ENCODE measurements at regions not wholly inside any gene's neighbourhood (a gene's known extent, or its start where the extent isn't known, plus 50 kb on each side); places are given as distances from the start of the nearest gene placed in this dataset.

GRCh38 chr16:26295625-26296304, 604.0 kb downstream of the HS3ST4 start:
- ATAC-seq (ENCODE audit: low read depth in 2 of 2) (no peak), DNase-seq (no peak)
- peaks cover 4% of the 10 kb centered on the region for H3K27me3 Mint-ChIP-seq
- Histone ChIP-seq H3K27me3 (ENCODE audit: control insufficient read depth, insufficient read depth, low read length) (no peaks in the 10 kb centered on the region), H3K36me3 (ENCODE audit: control insufficient read depth, insufficient read depth, low read length) (no peaks in the 10 kb centered on the region), H3K4me3 (ENCODE audit: low read depth, low read length) (no peak overlapping the region), H3K9me3 (ENCODE audit: control insufficient read depth in 2 of 2, low read length in 2 of 2) (no peaks in the 10 kb centered on the region), H3K4me1 (ENCODE audit: control insufficient read depth, insufficient read depth, low read length, poor library complexity, severe bottlenecking) (no peaks in the 10 kb centered on the region), H3K27ac (ENCODE audit: insufficient read depth, low read length, poor library complexity, severe bottlenecking) (no peak overlapping the region)
- peaks cover 0 to 4% (median 2%) of the 10 kb centered on the region in 7 donors for H3K9me3 Mint-ChIP-seq
- no peaks in the 10 kb centered on the region for H3K36me3 Mint-ChIP-seq
- no peak overlapping the region for H3K27ac Mint-ChIP-seq
- H3K4me3 Mint-ChIP-seq = no peak overlapping the region
- H3K4me1 Mint-ChIP-seq = no peaks in the 10 kb centered on the region

- DNase-seq (no peak), ATAC-seq (ENCODE audit: low read depth in 2 of 2) (no peak)
- H3K27ac ChIP-seq (ENCODE audit: insufficient read depth, low read length, poor library complexity, severe bottlenecking) = no peak overlapping the region
- H3K27me3 ChIP-seq (ENCODE audit: control insufficient read depth, insufficient read depth, low read length) = no peaks in the 10 kb centered on the region
- no peak overlapping the region for H3K4me3 ChIP-seq (ENCODE audit: low read depth, low read length)
- H3K36me3 ChIP-seq (ENCODE audit: control insufficient read depth, insufficient read depth, low read length) = no peaks in the 10 kb centered on the region
- Mint-ChIP-seq H3K27ac (no peak overlapping the region), H3K4me3 (no peak overlapping the region), H3K9me3 (peaks cover 0 to 3% (median 2%) of the 10 kb centered on the region in 7 donors), H3K4me1 (no peaks in the 10 kb centered on the region), H3K27me3 (no peaks in the 10 kb centered on the region), H3K36me3 (no peaks in the 10 kb centered on the region)
- no peaks in the 10 kb centered on the region for H3K9me3 ChIP-seq (ENCODE audit: control insufficient read depth in 2 of 2, low read length in 2 of 2)
- H3K4me1 ChIP-seq (ENCODE audit: control insufficient read depth, insufficient read depth, low read length, poor library complexity, severe bottlenecking) = no peaks in the 10 kb centered on the region
Observed at GRCh38 chr16:26301516-26301915, 609.8 kb downstream of the HS3ST4 start.

GRCh38 chr16:26316683-26317464, 625.1 kb downstream of the HS3ST4 start:
- DNase-seq = no peak
- Mint-ChIP-seq H3K4me3 (no peak overlapping the region), H3K9me3 (peaks cover 0 to 5% (median 0%) of the 10 kb centered on the region in 7 donors)

GRCh38 chr16:26317885-26318284, 626.1 kb downstream of the HS3ST4 start:
- no peak overlapping the region for H3K4me3 Mint-ChIP-seq
- no peak for ATAC-seq (ENCODE audit: low read depth in 2 of 2)
- no peak for DNase-seq

More at GRCh38 chr16:26316683-26317464, 625.1 kb downstream of the HS3ST4 start:
- no peaks in the 10 kb centered on the region for H3K9me3 ChIP-seq (ENCODE audit: control insufficient read depth in 2 of 2, low read length in 2 of 2)
- H3K27ac Mint-ChIP-seq = no peak overlapping the region
- H3K27me3 ChIP-seq (ENCODE audit: control insufficient read depth, insufficient read depth, low read length) = no peaks in the 10 kb centered on the region
- no peaks in the 10 kb centered on the region for H3K4me1 Mint-ChIP-seq
- no peak for ATAC-seq (ENCODE audit: low read depth in 2 of 2)
- no peaks in the 10 kb centered on the region for H3K36me3 ChIP-seq (ENCODE audit: control insufficient read depth, insufficient read depth, low read length)
- H3K27me3 Mint-ChIP-seq = peaks cover 5% of the 10 kb centered on the region
- no peak overlapping the region for H3K4me3 ChIP-seq (ENCODE audit: low read depth, low read length)
- H3K36me3 Mint-ChIP-seq = no peaks in the 10 kb centered on the region
- no peaks in the 10 kb centered on the region for H3K4me1 ChIP-seq (ENCODE audit: control insufficient read depth, insufficient read depth, low read length, poor library complexity, severe bottlenecking)
- H3K27ac ChIP-seq (ENCODE audit: insufficient read depth, low read length, poor library complexity, severe bottlenecking) = no peak overlapping the region

GRCh38 chr16:26330654-26331053, 638.9 kb downstream of the HS3ST4 start:
- no peaks in the 10 kb centered on the region for H3K4me1 Mint-ChIP-seq
- no peak overlapping the region for H3K27ac Mint-ChIP-seq
- Histone ChIP-seq H3K36me3 (ENCODE audit: control insufficient read depth, insufficient read depth, low read length) (no peaks in the 10 kb centered on the region), H3K27me3 (ENCODE audit: control insufficient read depth, insufficient read depth, low read length) (peaks cover 3% of the 10 kb centered on the region), H3K27ac (ENCODE audit: insufficient read depth, low read length, poor library complexity, severe bottlenecking) (no peak overlapping the region), H3K9me3 (ENCODE audit: control insufficient read depth in 2 of 2, low read length in 2 of 2) (no peaks in the 10 kb centered on the region), H3K4me1 (ENCODE audit: control insufficient read depth, insufficient read depth, low read length, poor library complexity, severe bottlenecking) (no peaks in the 10 kb centered on the region), H3K4me3 (ENCODE audit: low read depth, low read length) (no peak overlapping the region)
- H3K9me3 Mint-ChIP-seq = peaks cover 0 to 6% (median 2%) of the 10 kb centered on the region in 7 donors
- no peaks in the 10 kb centered on the region for H3K36me3 Mint-ChIP-seq
- H3K4me3 Mint-ChIP-seq = no peak overlapping the region
- DNase-seq (no peak), ATAC-seq (ENCODE audit: low read depth in 2 of 2) (no peak)
- H3K27me3 Mint-ChIP-seq = peaks cover 4% of the 10 kb centered on the region

More at GRCh38 chr16:26317885-26318284, 626.1 kb downstream of the HS3ST4 start:
- no peaks in the 10 kb centered on the region for H3K36me3 ChIP-seq (ENCODE audit: control insufficient read depth, insufficient read depth, low read length)
- H3K27me3 ChIP-seq (ENCODE audit: control insufficient read depth, insufficient read depth, low read length) = no peaks in the 10 kb centered on the region
- H3K4me1 ChIP-seq (ENCODE audit: control insufficient read depth, insufficient read depth, low read length, poor library complexity, severe bottlenecking) = no peaks in the 10 kb centered on the region
- Mint-ChIP-seq H3K27me3 (peaks cover 5% of the 10 kb centered on the region), H3K4me1 (no peaks in the 10 kb centered on the region), H3K27ac (no peak overlapping the region), H3K36me3 (no peaks in the 10 kb centered on the region), H3K9me3 (peaks cover 0 to 5% (median 0%) of the 10 kb centered on the region in 7 donors)
- H3K4me3 ChIP-seq (ENCODE audit: low read depth, low read length) = no peak overlapping the region
- H3K27ac ChIP-seq (ENCODE audit: insufficient read depth, low read length, poor library complexity, severe bottlenecking) = no peak overlapping the region
- H3K9me3 ChIP-seq (ENCODE audit: control insufficient read depth in 2 of 2, low read length in 2 of 2) = no peaks in the 10 kb centered on the region

- Histone ChIP-seq H3K4me3 (ENCODE audit: low read depth, low read length) (no peak overlapping the region), H3K27me3 (ENCODE audit: control insufficient read depth, insufficient read depth, low read length) (peaks cover 5% of the 10 kb centered on the region), H3K27ac (ENCODE audit: insufficient read depth, low read length, poor library complexity, severe bottlenecking) (no peak overlapping the region), H3K9me3 (ENCODE audit: control insufficient read depth in 2 of 2, low read length in 2 of 2) (no peaks in the 10 kb centered on the region), H3K36me3 (ENCODE audit: control insufficient read depth, insufficient read depth, low read length) (no peaks in the 10 kb centered on the region), H3K4me1 (ENCODE audit: control insufficient read depth, insufficient read depth, low read length, poor library complexity, severe bottlenecking) (no peaks in the 10 kb centered on the region)
- no peak for ATAC-seq (ENCODE audit: low read depth in 2 of 2)
- Mint-ChIP-seq H3K36me3 (no peaks in the 10 kb centered on the region), H3K27me3 (peaks cover 4% of the 10 kb centered on the region), H3K4me1 (no peaks in the 10 kb centered on the region), H3K27ac (no peak overlapping the region), H3K9me3 (peaks cover 0 to 3% (median 0%) of the 10 kb centered on the region in 7 donors), H3K4me3 (no peak overlapping the region)
- no peak for DNase-seq
Observed at GRCh38 chr16:26334218-26335111, 642.7 kb downstream of the HS3ST4 start.

- H3K9me3 ChIP-seq (ENCODE audit: control insufficient read depth in 2 of 2, low read length in 2 of 2) = no peaks in the 10 kb centered on the region
- no peak overlapping the region for H3K4me3 ChIP-seq (ENCODE audit: low read depth, low read length)
- DNase-seq (no peak), ATAC-seq (ENCODE audit: low read depth in 2 of 2) (no peak)
- no peaks in the 10 kb centered on the region for H3K36me3 ChIP-seq (ENCODE audit: control insufficient read depth, insufficient read depth, low read length)
- Mint-ChIP-seq H3K27ac (no peak overlapping the region), H3K27me3 (peaks cover 4% of the 10 kb centered on the region), H3K4me1 (no peaks in the 10 kb centered on the region), H3K9me3 (peaks cover 0 to 3% (median 0%) of the 10 kb centered on the region in 7 donors), H3K4me3 (no peak overlapping the region), H3K36me3 (no peaks in the 10 kb centered on the region)
- H3K4me1 ChIP-seq (ENCODE audit: control insufficient read depth, insufficient read depth, low read length, poor library complexity, severe bottlenecking) = no peaks in the 10 kb centered on the region
- no peak overlapping the region for H3K27ac ChIP-seq (ENCODE audit: insufficient read depth, low read length, poor library complexity, severe bottlenecking)
- peaks cover 5% of the 10 kb centered on the region for H3K27me3 ChIP-seq (ENCODE audit: control insufficient read depth, insufficient read depth, low read length)
Observed at GRCh38 chr16:26335236-26335853, 643.6 kb downstream of the HS3ST4 start.
